Retinal pigment epithelial cell (primary cell): ENCODE measurements at regions not wholly inside any gene's neighbourhood (a gene's known extent, or its start where the extent isn't known, plus 50 kb on each side); places are given as distances from the start of the nearest gene placed in this dataset.
A peak's percentile ranks its signal among the peaks of the same experiment; 100 is the strongest.
"Not testable (repeated sequence)": the region's sequence is repeated elsewhere in the genome, so short reads cannot be mapped to it uniquely, and the experiment has no call there.

Source experiments
- DNase-seq: peaks from one replicate; pipeline ENCODE4 v3.0.0-alpha.2; 2010; ENCODE audit warnings: low read depth
- H3K4me3 ChIP-seq: 2 replicates; pipeline ENCODE4 v1.5.1; 2011; ENCODE audit warnings: mild to moderate bottlenecking, low read length, control low read depth, moderate library complexity
- CTCF ChIP-seq: conservative IDR thresholded peaks from 2 replicates; pipeline ENCODE4 v1.5.1; 2011; ENCODE audit warnings: low read depth, low read length, control low read depth, inconsistent platforms

GRCh38 chr12:127121494-127122084, 1145.4 kb upstream of the TMEM132C start:
- TF ChIP-seq CTCF, result no peak
- H3K4me3 ChIP-seq, result no peak overlapping the region
- DNase-seq, result no peak

- H3K4me3 ChIP-seq, result no peak overlapping the region
- DNase-seq, result peak; percentile 7
- no peak for TF ChIP-seq CTCF
Measured at GRCh38 chr12:127125607-127126259, 1141.2 kb upstream of the TMEM132C start.

DNA sequence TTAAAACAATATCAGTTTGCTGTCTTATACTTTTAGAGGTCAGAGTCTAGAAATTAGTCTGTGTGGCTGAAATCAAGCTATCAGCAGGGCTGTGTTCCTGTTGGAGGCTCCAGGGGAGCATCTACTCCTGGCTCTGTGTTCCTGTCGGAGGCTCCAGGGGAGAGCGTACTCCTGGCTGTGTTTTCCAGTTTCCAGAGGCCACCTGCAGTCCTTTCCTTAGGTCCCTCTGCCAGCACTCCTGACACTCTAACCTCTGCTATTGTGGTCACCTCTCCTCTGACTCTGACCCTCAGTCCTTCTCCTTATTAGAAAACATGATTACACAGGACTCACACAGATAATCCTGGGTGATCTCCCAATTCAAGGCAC, 1140.7 kb upstream of the TMEM132C start:
- no peak for DNase-seq
- TF ChIP-seq CTCF, result no peak
- no peak overlapping the region for H3K4me3 ChIP-seq

DNA sequence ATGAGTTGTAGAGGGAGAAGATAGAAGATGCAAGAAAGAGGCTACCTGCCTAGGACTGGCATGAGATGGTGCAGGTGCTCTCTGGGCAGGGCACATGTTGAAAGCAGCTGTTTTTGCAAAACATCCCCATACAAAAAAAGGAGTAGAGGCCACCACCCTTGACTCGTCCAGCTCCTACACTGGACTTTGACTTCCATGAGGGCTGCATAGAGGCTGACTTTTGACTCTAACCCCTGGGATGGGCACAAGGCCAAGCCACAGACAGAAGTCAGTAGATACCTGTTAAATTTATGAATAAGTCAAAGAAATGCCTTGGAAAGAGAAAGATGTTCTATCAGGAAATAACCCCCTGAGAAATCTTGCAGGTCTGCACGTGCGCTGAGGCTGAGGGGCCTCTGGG, 1139.1 kb upstream of the TMEM132C start:
- TF ChIP-seq CTCF, result no peak
- H3K4me3 ChIP-seq, result no peak overlapping the region
- DNase-seq, result no peak

DNA sequence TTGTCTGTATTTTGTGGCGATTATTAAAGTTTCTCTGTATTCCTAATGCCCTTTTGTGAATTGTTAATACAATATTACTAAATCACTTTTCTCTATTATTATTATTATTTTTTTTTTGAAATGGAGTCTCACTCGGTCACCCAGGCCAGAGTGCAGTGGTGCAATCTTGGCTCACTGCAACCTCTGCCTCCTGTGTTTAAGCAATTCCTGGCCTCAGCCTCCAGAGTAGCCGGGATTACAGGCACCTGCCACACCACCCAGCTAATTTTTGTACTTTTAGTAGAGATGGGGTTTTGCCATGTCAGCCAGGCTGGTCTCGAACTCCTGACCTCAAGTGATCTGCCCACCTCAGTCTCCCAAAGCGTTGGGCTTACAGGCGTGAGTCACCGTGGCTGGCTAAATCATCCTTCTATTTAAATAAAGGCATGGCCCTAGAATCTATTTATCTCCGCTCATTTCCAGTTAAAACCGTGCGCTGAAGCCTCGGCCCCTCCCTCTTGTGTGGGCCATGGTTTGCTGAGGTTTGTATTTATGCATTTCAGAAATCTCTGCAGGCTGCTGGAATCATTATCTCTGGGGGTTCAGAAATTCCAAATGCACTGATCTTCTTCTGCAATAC, 1136.4 kb upstream of the TMEM132C start:
- no peak for TF ChIP-seq CTCF
- no peak for DNase-seq
- H3K4me3 ChIP-seq, result no peak overlapping the region

- TF ChIP-seq CTCF, result no peak
- DNase-seq, result no peak
- H3K4me3 ChIP-seq, result no peak overlapping the region
Measured at GRCh38 chr12:127133675-127134335, 1133.2 kb upstream of the TMEM132C start.

DNA sequence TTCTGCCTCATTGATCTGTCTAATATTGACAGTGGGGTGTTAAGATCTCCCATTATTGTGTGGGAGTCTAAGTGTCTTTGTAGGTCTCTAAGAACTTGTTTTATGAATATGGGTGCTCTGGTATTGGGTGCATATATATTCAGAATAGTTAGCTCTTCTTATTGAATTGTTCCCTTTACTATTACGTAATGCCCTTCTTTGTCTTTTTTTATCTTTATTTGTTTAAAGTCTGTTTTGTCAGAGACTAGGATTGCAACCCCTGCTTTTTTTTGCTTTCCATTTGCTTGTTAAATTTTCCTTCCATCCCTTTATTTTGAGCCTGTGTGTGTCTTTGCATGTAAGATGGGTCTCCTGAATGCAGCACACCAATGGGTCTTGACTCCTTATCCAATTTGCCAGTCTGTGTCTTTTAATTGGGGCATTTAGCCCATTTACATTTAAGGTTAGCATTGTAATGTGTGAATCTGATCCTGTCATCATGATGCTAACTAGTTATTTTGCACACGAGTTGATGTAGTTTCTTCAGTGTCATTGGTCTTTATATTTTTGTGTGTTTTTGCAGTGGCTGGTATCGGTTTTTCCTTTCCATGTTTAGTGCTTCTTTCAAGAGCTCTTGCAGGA, 1126.0 kb upstream of the TMEM132C start:
- not testable (repeated sequence) for DNase-seq, H3K4me3 ChIP-seq
